H1 (cell line): ENCODE measurements at regions not wholly inside any gene's neighbourhood (a gene's known extent, or its start where the extent isn't known, plus 50 kb on each side); places are given as distances from the start of the nearest gene placed in this dataset.

Source experiments
- CTCF ChIA-PET: fragments of 300-600 bp; sonication (Branson Sonifier 250); formaldehyde crosslinking; loops from one replicate; lab custom pipeline; 2021; ENCODE audit not compliant: partially characterized antibody; lab: Charles Lee
- POLR2A ChIA-PET: fragments of 300-600 bp; sonication (Branson Sonifier 250); formaldehyde crosslinking; loops from one replicate; lab custom pipeline; 2021; ENCODE audit warnings: inconsistent platforms; ENCODE audit not compliant: partially characterized antibody; lab: Charles Lee
- DNase-seq, 2 experiments: peaks; one replicate each; pipeline versions ENCODE4 v3.0.0 to v3.0.0-alpha.2; 2010 to 2022; ENCODE audit warnings: low spot score in 2 of 2, low read depth in 1 of 2, mixed read lengths in 1 of 2
- FAIRE-seq: peaks from 2 replicates; lab custom pipeline; 2011; peaks lifted over from hg19 to GRCh38; lab: Jason Lieb, UNC
- H2AFZ ChIP-seq: 2 replicates; pipeline ENCODE4 v1.8.1; 2012; ENCODE audit warnings: low read length, inconsistent platforms
- H2AK5ac ChIP-seq: 2 replicates; pipeline ENCODE4 v1.6.1; 2013; ENCODE audit warnings: low read depth, low read length
- H2BK120ac ChIP-seq: replicated peaks from 2 replicates; pipeline ENCODE3; 2013; ENCODE audit warnings: low read depth, low read length, inconsistent platforms
- H2BK12ac ChIP-seq: 2 replicates; pipeline ENCODE4 v1.6.1; 2013; ENCODE audit warnings: low read depth, low read length
- H2BK15ac ChIP-seq: 2 replicates; pipeline ENCODE4 v1.6.1; 2013; ENCODE audit warnings: low read length
- H2BK20ac ChIP-seq: 2 replicates; pipeline ENCODE4 v1.6.1; 2013; ENCODE audit warnings: low read length
- H2BK5ac ChIP-seq: 2 replicates; pipeline ENCODE4 v1.6.1; 2013; ENCODE audit warnings: low read depth, low read length
- H3K14ac ChIP-seq: 2 replicates; pipeline ENCODE4 v1.6.1; 2013; ENCODE audit warnings: inconsistent platforms; ENCODE audit not compliant: insufficient read length
- H3K18ac ChIP-seq: 2 replicates; pipeline ENCODE4 v1.6.1; 2013; ENCODE audit warnings: low read length; ENCODE audit errors: extremely low read depth
- H3K23ac ChIP-seq: 2 replicates; pipeline ENCODE4 v1.6.1; 2013; ENCODE audit warnings: inconsistent platforms; ENCODE audit not compliant: insufficient read length
- H3K23me2 ChIP-seq: 2 replicates; pipeline ENCODE4 v1.6.1; 2013; ENCODE audit warnings: low read depth, low read length
- H3K27ac ChIP-seq: 2 replicates; pipeline ENCODE4 v1.6.1; 2011; ENCODE audit warnings: low read depth, low read length, inconsistent platforms
- H3K27me3 ChIP-seq, 4 experiments: replicated peaks in 1 of 4; 1 replicate in 1 of 4; 2 replicates in 3 of 4; pipeline versions ENCODE4 v1.6.1 to v1.8.1; 2011 to 2013; ENCODE audit warnings: low read length in 3 of 4, mild to moderate bottlenecking in 3 of 4, inconsistent platforms in 2 of 4, mixed read lengths in 2 of 4, moderate library complexity in 1 of 4; ENCODE audit not compliant: control insufficient read depth in 3 of 4, insufficient read depth in 3 of 4; ENCODE audit errors: extremely low read depth in 1 of 4
- H3K36me3 ChIP-seq, 4 experiments: 2 replicates each; pipeline versions ENCODE4 v1.6.1 to v1.8.1; 2011 to 2013; ENCODE audit warnings: mild to moderate bottlenecking in 4 of 4, low read length in 3 of 4, moderate library complexity in 2 of 4, control low read depth in 1 of 4, inconsistent platforms in 1 of 4; ENCODE audit not compliant: insufficient read depth in 4 of 4, control insufficient read depth in 2 of 4
- H3K4ac ChIP-seq: replicated peaks from 2 replicates; pipeline ENCODE3; 2013; ENCODE audit warnings: low read length, low read depth, mixed read lengths, inconsistent platforms; ENCODE audit not compliant: insufficient read length
- H3K4me1 ChIP-seq, 4 experiments: replicated peaks in 1 of 4; 1 replicate in 1 of 4; 2 replicates in 3 of 4; pipeline versions ENCODE4 v1.6.1 to v1.8.1; 2011 to 2013; ENCODE audit warnings: low read length in 3 of 4, inconsistent platforms in 2 of 4, mixed read lengths in 1 of 4; ENCODE audit not compliant: insufficient read depth in 4 of 4, control insufficient read depth in 3 of 4
- H3K4me2 ChIP-seq, 2 experiments: 2 replicates each; pipeline versions ENCODE4 v1.6.1 to v1.8.1; 2011 to 2013; ENCODE audit warnings: low read depth in 2 of 2, low read length in 2 of 2, control low read depth in 1 of 2, inconsistent platforms in 1 of 2, mild to moderate bottlenecking in 1 of 2; ENCODE audit not compliant: insufficient read depth in 1 of 2
- H3K4me3 ChIP-seq, 4 experiments: fragments of 200-600, 300-600 bp in 1 of 4; sonication (generic), shearing (Covaris generic), sonication (Bioruptor Twin) in 1 of 4; 2 replicates each; pipeline versions ENCODE4 v1.5.1 to v1.8.1; 2011 to 2016; ENCODE audit warnings: low read length in 4 of 4, low read depth in 3 of 4, control low read depth in 2 of 4, inconsistent platforms in 2 of 4, mild to moderate bottlenecking in 2 of 4, mixed read lengths in 1 of 4, moderate library complexity in 1 of 4; ENCODE audit not compliant: insufficient read depth in 2 of 4; ENCODE audit errors: extremely low read depth in 1 of 4
- H3K56ac ChIP-seq: replicated peaks from 2 replicates; pipeline ENCODE3; 2013; ENCODE audit warnings: low read depth, mild to moderate bottlenecking, mixed read lengths, low read length, inconsistent platforms; ENCODE audit not compliant: insufficient read length
- H3K79me1 ChIP-seq: 2 replicates; pipeline ENCODE4 v1.6.1; 2013; ENCODE audit warnings: low read depth, low read length, control low read depth
- H3K79me2 ChIP-seq, 2 experiments: 2 replicates each; pipeline versions ENCODE4 v1.6.1 to v1.8.1; 2012 to 2013; ENCODE audit warnings: low read length in 2 of 2, mild to moderate bottlenecking in 2 of 2, inconsistent platforms in 1 of 2; ENCODE audit not compliant: insufficient read depth in 2 of 2, control insufficient read depth in 1 of 2
- H3K9ac ChIP-seq, 4 experiments: replicated peaks in 1 of 4; 1 replicate in 1 of 4; 2 replicates in 3 of 4; pipeline versions ENCODE4 v1.6.1 to v1.8.1; 2011 to 2013; ENCODE audit warnings: low read depth in 3 of 4, low read length in 3 of 4, control low read depth in 2 of 4, mild to moderate bottlenecking in 2 of 4, moderate library complexity in 2 of 4, inconsistent platforms in 1 of 4; ENCODE audit errors: extremely low read depth in 1 of 4
- H3K9me3 ChIP-seq, 2 experiments: 2 replicates each; pipeline versions ENCODE4 v1.6.1 to v1.8.1; 2012 to 2013; ENCODE audit warnings: mild to moderate bottlenecking in 2 of 2, moderate library complexity in 2 of 2, control low read depth in 1 of 2, inconsistent platforms in 1 of 2, low read depth in 1 of 2, low read length in 1 of 2, mixed read lengths in 1 of 2; ENCODE audit not compliant: insufficient read depth in 2 of 2
- H4K20me1 ChIP-seq, 2 experiments: replicated peaks in 1 of 2; 2 replicates each; pipeline versions ENCODE3 to v1.8.1; 2011 to 2013; ENCODE audit warnings: inconsistent platforms in 2 of 2, low read length in 2 of 2, mild to moderate bottlenecking in 1 of 2; ENCODE audit not compliant: insufficient read depth in 2 of 2, control insufficient read depth in 1 of 2
- H4K5ac ChIP-seq: 2 replicates; pipeline ENCODE4 v1.6.1; 2013; ENCODE audit warnings: low read length, low read depth, mixed read lengths, inconsistent platforms; ENCODE audit not compliant: insufficient read length
- H4K8ac ChIP-seq: 2 replicates; pipeline ENCODE4 v1.8.0; 2013; ENCODE audit warnings: mild to moderate bottlenecking, moderate library complexity, low read length, inconsistent platforms; ENCODE audit not compliant: insufficient read depth; ENCODE audit errors: extremely low read depth
- H4K91ac ChIP-seq: replicated peaks from 2 replicates; pipeline ENCODE3; 2013; ENCODE audit warnings: low read length, mixed read lengths, inconsistent platforms; ENCODE audit not compliant: insufficient read length
- ATF2 ChIP-seq: IDR thresholded peaks from 2 replicates; pipeline ENCODE4 v1.6.1; 2012; ENCODE audit warnings: low read length, inconsistent platforms
- ATF3 ChIP-seq: IDR thresholded peaks from 2 replicates; pipeline ENCODE4 v1.6.1; 2011; ENCODE audit warnings: low read depth, mild to moderate bottlenecking, low read length; ENCODE audit not compliant: insufficient read depth
- EGR1 ChIP-seq: IDR thresholded peaks from 2 replicates; pipeline ENCODE4 v1.6.1; 2011; ENCODE audit warnings: low read depth, low read length, borderline replicate concordance
- EP300 ChIP-seq, 2 experiments: IDR thresholded peaks; 1 replicate in 1 of 2; 2 replicates in 1 of 2; pipeline ENCODE4 v1.6.1; 2011 to 2012; ENCODE audit warnings: low read depth in 2 of 2, low read length in 2 of 2, mild to moderate bottlenecking in 2 of 2, borderline replicate concordance in 1 of 2, inconsistent platforms in 1 of 2, moderate library complexity in 1 of 2
- GABPA ChIP-seq: IDR thresholded peaks from 2 replicates; pipeline ENCODE4 v1.6.1; 2011; ENCODE audit warnings: mild to moderate bottlenecking, low read length, moderate library complexity, borderline replicate concordance; ENCODE audit not compliant: insufficient read depth
- JUND ChIP-seq: IDR thresholded peaks from 2 replicates; pipeline ENCODE4 v1.6.1; 2011; ENCODE audit warnings: mild to moderate bottlenecking, improper control_type of control experiment, low read length
- KDM4A ChIP-seq: IDR thresholded peaks from one replicate; pipeline ENCODE4 v1.7.1; 2012; ENCODE audit warnings: low read depth, mild to moderate bottlenecking, moderate library complexity, low read length, inconsistent platforms; ENCODE audit not compliant: severe bottlenecking
- PHF8 ChIP-seq: fragments of 200-600 bp; sonication (generic); conservative IDR thresholded peaks from 2 replicates; pipeline ENCODE4 v1.7.1; 2012; ENCODE audit warnings: low read depth, mild to moderate bottlenecking, inconsistent platforms, low read length, moderate library complexity
- RAD21 ChIP-seq, 2 experiments: IDR thresholded peaks in 1 of 2; conservative IDR thresholded peaks in 1 of 2; 2 replicates each; pipeline ENCODE4 v1.6.1; 2011; ENCODE audit warnings: low read depth in 2 of 2, low read length in 2 of 2, improper control_type of control experiment in 1 of 2, inconsistent platforms in 1 of 2, mild to moderate bottlenecking in 1 of 2, moderate library complexity in 1 of 2
- RXRA ChIP-seq: IDR thresholded peaks from 2 replicates; pipeline ENCODE4 v1.6.1; 2011; ENCODE audit warnings: low read depth, mild to moderate bottlenecking, low read length, moderate library complexity; ENCODE audit not compliant: insufficient read depth
- ZNF274 ChIP-seq: IDR thresholded peaks from 2 replicates; pipeline ENCODE4 v1.7.0; 2012; ENCODE audit warnings: low read length, borderline replicate concordance; ENCODE audit errors: extremely low read depth
- WGBS, 2 experiments: shearing (Covaris generic) in 1 of 2; methylation state at CpG; one replicate each; pipeline versions ENCODE4 v1.1.6 to v1.1.7; 2013 to 2015; ENCODE audit warnings: low lambda C conversion rate in 2 of 2, mixed read lengths in 2 of 2, inconsistent platforms in 1 of 2, low coverage in 1 of 2, missing lambda C conversion rate in 1 of 2; ENCODE audit not compliant: insufficient replicate concordance in 2 of 2, insufficient coverage in 1 of 2, insufficient read length in 1 of 2; ENCODE audit errors: extremely low coverage in 1 of 2, missing lambda C conversion rate in 1 of 2; 5-methylcytosine and 5-hydroxymethylcytosine counted together

GRCh38 chr3:135896613-135897012 lies 68.9 kb upstream of the PPP2R3A start:
- H4K8ac ChIP-seq: no peak overlapping the region
- no peaks in the 10 kb centered on the region for H3K36me3 ChIP-seq
- no peaks in the 10 kb centered on the region for H3K4me1 ChIP-seq
- H3K4me3 ChIP-seq: no peak overlapping the region
- H3K4ac ChIP-seq: no peak overlapping the region
- no peak overlapping the region for H2AFZ ChIP-seq
- H2BK12ac ChIP-seq: no peak overlapping the region
- no peak overlapping the region for H4K91ac ChIP-seq
- ChIA-PET POLR2A (no interaction called here), CTCF (interaction anchor here (0.6 to 4.1 kb wide), 5 partner anchors 146 to 455 kb away, joined by 3 to 22 read pairs (median 5); no protein-coding TSS in a partner anchor)
- H3K4me2 ChIP-seq: no peak overlapping the region
- no peak overlapping the region for H2BK5ac ChIP-seq
- no peak overlapping the region for H2BK15ac ChIP-seq
- 91% methylated on average over 2 of the region's 2 CpGs; no CpG with 5 or more reads in 1 of the 2 experiments for WGBS, 2 experiments
- no peak overlapping the region for H2BK20ac ChIP-seq
- no peaks in the 10 kb centered on the region; the same call in 1 of the 2 replicates for H3K23me2 ChIP-seq
- no peaks in the 10 kb centered on the region for H3K79me1 ChIP-seq
- no peak overlapping the region for H2BK120ac ChIP-seq
- H3K18ac ChIP-seq: no peak overlapping the region
- H4K20me1 ChIP-seq: no peaks in the 10 kb centered on the region
- no peak overlapping the region for H2AK5ac ChIP-seq
- no peak overlapping the region for H3K14ac ChIP-seq
- H3K27ac ChIP-seq: no peak overlapping the region
- H3K56ac ChIP-seq: no peak overlapping the region
- H3K9me3 ChIP-seq: peaks cover 0 to 7% of the 10 kb centered on the region in 2 experiments; a peak in 1 of 4 replicates
- no peaks in the 10 kb centered on the region for H3K79me2 ChIP-seq
- no peak overlapping the region for H3K23ac ChIP-seq
- no peaks in the 10 kb centered on the region for H3K27me3 ChIP-seq
- DNase-seq (no peak), FAIRE-seq (no peak)
- no peak overlapping the region for H3K9ac ChIP-seq
- H4K5ac ChIP-seq: no peak overlapping the region
- TF ChIP-seq PHF8 (no peak), KDM4A (no peak), RXRA (no peak), ZNF274 (no peak), EGR1 (no peak), EP300 (IDR thresholded peaks at IDR 0.05; ENCODE audit: borderline replicate concordance in 1 of 2, low read depth in 2 of 2, low read length in 2 of 2) (no peak), RAD21 (IDR thresholded peaks at IDR 0.05 in 1 of 2, conservative IDR thresholded peaks at IDR 0.05 in 1 of 2; ENCODE audit: low read depth in 2 of 2, low read length in 2 of 2) (no peak), JUND (no peak), GABPA (no peak), ATF3 (no peak), ATF2 (no peak)
